Fibroblast of mammary gland (primary cell): ENCODE measurements at regions not wholly inside any gene's neighbourhood (a gene's known extent, or its start where the extent isn't known, plus 50 kb on each side); places are given as distances from the start of the nearest gene placed in this dataset.

Experiments used
- DNase-seq: peaks from one replicate; pipeline ENCODE4 v3.0.0-alpha.2; 2010; ENCODE audit warnings: low read depth
- H3K4me3 ChIP-seq: 2 replicates; pipeline ENCODE4 v1.5.1; 2011; ENCODE audit warnings: low read depth, mild to moderate bottlenecking, low read length, moderate library complexity; ENCODE audit not compliant: control insufficient read depth
- CTCF ChIP-seq: conservative IDR thresholded peaks from 2 replicates; pipeline ENCODE4 v1.5.1; 2011; ENCODE audit warnings: low read depth, low read length, inconsistent platforms; ENCODE audit not compliant: control insufficient read depth, insufficient read depth

DNA sequence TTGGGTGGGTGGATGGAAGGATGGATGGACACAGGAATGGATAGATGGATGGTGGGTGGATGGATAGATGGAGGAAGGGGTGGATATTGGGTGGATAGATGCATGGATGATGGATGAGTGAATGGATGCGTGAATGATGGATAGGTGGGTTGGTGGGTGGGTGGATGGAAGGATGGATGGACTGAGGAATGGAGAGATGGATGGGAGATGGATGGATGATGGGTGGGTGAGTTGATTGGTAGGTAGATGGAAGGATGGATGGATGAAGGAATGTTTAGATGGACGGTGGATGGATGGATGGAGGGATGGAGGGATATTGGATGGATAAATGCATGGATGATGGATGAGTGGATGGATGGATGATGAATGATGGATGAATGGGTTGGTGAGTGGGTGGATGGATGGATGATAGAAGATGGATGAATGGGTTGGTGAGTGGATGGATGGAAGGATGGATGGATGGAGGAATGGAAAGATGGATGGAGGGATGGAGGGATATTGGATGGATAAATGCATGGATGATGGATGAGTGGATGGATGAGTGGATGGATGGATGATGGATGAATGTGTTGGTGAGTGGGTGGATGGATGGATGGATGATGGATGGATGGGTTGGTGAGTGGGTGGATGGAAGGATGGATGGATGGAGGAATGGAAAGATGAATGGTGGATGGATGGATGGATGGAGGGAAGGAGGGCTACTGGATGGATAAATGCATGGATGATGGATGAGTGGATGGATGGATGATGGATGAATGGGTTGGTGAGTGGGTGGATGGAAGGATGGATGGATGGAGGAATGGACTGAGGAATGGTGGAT lies 50.4 kb upstream of the GRPEL1 start:
- no peak for DNase-seq
- no peak overlapping the region for H3K4me3 ChIP-seq
- no peak for TF ChIP-seq CTCF
